Mesendoderm (in vitro differentiated cells): ENCODE measurements at regions not wholly inside any gene's neighbourhood (a gene's known extent, or its start where the extent isn't known, plus 50 kb on each side); places are given as distances from the start of the nearest gene placed in this dataset.

Source experiments
- DNase-seq: peaks from one replicate; pipeline ENCODE4 v3.0.0; 2013
- H2AK5ac ChIP-seq: 2 replicates; pipeline ENCODE4 v1.6.1; 2013; ENCODE audit warnings: low read length, inconsistent platforms
- H2BK120ac ChIP-seq: 2 replicates; pipeline ENCODE4 v1.6.1; 2013; ENCODE audit warnings: low read depth, mild to moderate bottlenecking, low read length, moderate library complexity, mixed read lengths
- H2BK15ac ChIP-seq: replicated peaks from 2 replicates; pipeline ENCODE4 v1.6.1; 2013; ENCODE audit warnings: low read depth, mild to moderate bottlenecking, moderate library complexity
- H2BK5ac ChIP-seq: 2 replicates; pipeline ENCODE4 v1.6.1; 2013; ENCODE audit warnings: low read length, inconsistent platforms
- H3K18ac ChIP-seq: 2 replicates; pipeline ENCODE4 v1.6.1; 2013; ENCODE audit warnings: mild to moderate bottlenecking, low read length, mixed read lengths
- H3K23ac ChIP-seq: one replicate; pipeline ENCODE4 v1.6.1; 2013; ENCODE audit warnings: low read length
- H3K27ac ChIP-seq: 2 replicates; pipeline ENCODE4 v1.5.1; 2013; ENCODE audit warnings: low read depth, mild to moderate bottlenecking, inconsistent platforms, low read length, moderate library complexity
- H3K27me3 ChIP-seq: 2 replicates; pipeline ENCODE4 v1.6.1; 2013; ENCODE audit warnings: low read length, control low read depth, mild to moderate bottlenecking, inconsistent platforms; ENCODE audit not compliant: insufficient read depth, poor library complexity
- H3K36me3 ChIP-seq: 2 replicates; pipeline ENCODE4 v1.6.1; 2013; ENCODE audit warnings: low read length, inconsistent platforms; ENCODE audit not compliant: control insufficient read depth, insufficient read depth
- H3K4ac ChIP-seq: one replicate; pipeline ENCODE4 v1.6.1; 2013; ENCODE audit warnings: low read depth, mild to moderate bottlenecking, low read length, moderate library complexity
- H3K4me1 ChIP-seq: 2 replicates; pipeline ENCODE4 v1.6.1; 2013; ENCODE audit warnings: low read depth, low read length, inconsistent platforms; ENCODE audit not compliant: control insufficient read depth
- H3K4me2 ChIP-seq: 2 replicates; pipeline ENCODE4 v1.6.1; 2013; ENCODE audit warnings: low read length
- H3K4me3 ChIP-seq: 2 replicates; pipeline ENCODE4 v1.5.1; 2013; ENCODE audit warnings: mild to moderate bottlenecking, low read length
- H3K56ac ChIP-seq: one replicate; pipeline ENCODE4 v1.6.1; 2013; ENCODE audit warnings: low read length
- H3K79me1 ChIP-seq: 2 replicates; pipeline ENCODE4 v1.6.1; 2013; ENCODE audit warnings: low read length, inconsistent platforms
- H3K79me2 ChIP-seq: 2 replicates; pipeline ENCODE4 v1.6.1; 2013; ENCODE audit warnings: mild to moderate bottlenecking, low read length; ENCODE audit not compliant: control insufficient read depth, insufficient read depth
- H3K9ac ChIP-seq: 2 replicates; pipeline ENCODE4 v1.6.1; 2013; ENCODE audit warnings: low read length, inconsistent platforms
- H4K5ac ChIP-seq: one replicate; pipeline ENCODE4 v1.6.1; 2013; ENCODE audit warnings: low read length
- H4K8ac ChIP-seq: one replicate; pipeline ENCODE4 v1.6.1; 2013; ENCODE audit warnings: low read depth, mild to moderate bottlenecking, control low read depth, low read length, moderate library complexity
- WGBS: extraction: QIAGEN DNeasy Blood & Tissue Kit; methylation state at CpG from one replicate; pipeline ENCODE4 v1.1.7; 2013; ENCODE audit warnings: low lambda C conversion rate, missing lambda C conversion rate; ENCODE audit not compliant: insufficient coverage; ENCODE audit errors: extremely low coverage; 5-methylcytosine and 5-hydroxymethylcytosine counted together

- Histone ChIP-seq H3K27me3 (no peaks in the 10 kb centered on the region), H4K8ac (no peak overlapping the region), H3K56ac (no peak overlapping the region), H3K27ac (no peak overlapping the region), H3K79me1 (no peaks in the 10 kb centered on the region), H2BK120ac (no peak overlapping the region), H3K18ac (no peak overlapping the region), H2AK5ac (no peak overlapping the region), H4K5ac (no peak overlapping the region), H3K4me2 (no peak overlapping the region), H3K23ac (no peak overlapping the region), H3K4me3 (no peak overlapping the region), H2BK5ac (no peak overlapping the region), H3K4me1 (peaks cover 4% of the 10 kb centered on the region), H3K9ac (no peak overlapping the region), H2BK15ac (no peak overlapping the region), H3K4ac (no peak overlapping the region), H3K79me2 (no peaks in the 10 kb centered on the region), H3K36me3 (no peaks in the 10 kb centered on the region)
- no CpG with 5 or more reads among the region's 6 CpGs for WGBS
- no peak for DNase-seq
Measured at GRCh38 chr2:41720331-41721251, 327.2 kb upstream of the PKDCC start.

GRCh38 chr2:41722668-41723369 is 325.0 kb upstream of the PKDCC start:
- WGBS: no CpG with 5 or more reads among the region's 6 CpGs

GRCh38 chr2:41723526-41723925 is 324.3 kb upstream of the PKDCC start:
- no peaks in the 10 kb centered on the region for H3K27me3 ChIP-seq
- no peak overlapping the region for H3K56ac ChIP-seq
- H3K9ac ChIP-seq: no peak overlapping the region
- no peak overlapping the region for H2AK5ac ChIP-seq
- H3K27ac ChIP-seq: no peak overlapping the region
- peak overlapping the region; percentile 64 for H2BK15ac ChIP-seq
- H2BK120ac ChIP-seq: no peak overlapping the region
- no CpG with 5 or more reads among the region's 3 CpGs for WGBS
- peaks cover 4% of the 10 kb centered on the region for H3K4me1 ChIP-seq
- H3K79me1 ChIP-seq: no peaks in the 10 kb centered on the region
- no peak overlapping the region for H3K4me3 ChIP-seq
- H3K18ac ChIP-seq: no peak overlapping the region
- H3K79me2 ChIP-seq: no peaks in the 10 kb centered on the region
- H3K36me3 ChIP-seq: no peaks in the 10 kb centered on the region
- no peak for DNase-seq
- H3K4ac ChIP-seq: no peak overlapping the region
- no peak overlapping the region for H4K8ac ChIP-seq
- no peak overlapping the region for H3K4me2 ChIP-seq
- no peak overlapping the region for H4K5ac ChIP-seq
- H3K23ac ChIP-seq: no peak overlapping the region
- no peak overlapping the region for H2BK5ac ChIP-seq

More at GRCh38 chr2:41722668-41723369, 325.0 kb upstream of the PKDCC start:
- no peaks in the 10 kb centered on the region for H3K79me1 ChIP-seq
- no peak overlapping the region for H4K8ac ChIP-seq
- H3K23ac ChIP-seq: no peak overlapping the region
- H2AK5ac ChIP-seq: peak overlapping the region; percentile 33
- no peaks in the 10 kb centered on the region for H3K36me3 ChIP-seq
- no peaks in the 10 kb centered on the region for H3K27me3 ChIP-seq
- H3K56ac ChIP-seq: peak overlapping the region; percentile 31
- H3K27ac ChIP-seq: no peak overlapping the region
- no peak overlapping the region for H2BK5ac ChIP-seq
- H3K4ac ChIP-seq: peak overlapping the region; percentile 7
- H3K4me1 ChIP-seq: peaks cover 4% of the 10 kb centered on the region
- H2BK120ac ChIP-seq: peak overlapping the region; percentile 16
- no peak for DNase-seq
- H3K4me2 ChIP-seq: no peak overlapping the region
- H3K18ac ChIP-seq: no peak overlapping the region
- no peak overlapping the region for H4K5ac ChIP-seq
- H3K9ac ChIP-seq: no peak overlapping the region
- no peak overlapping the region for H2BK15ac ChIP-seq
- no peak overlapping the region for H3K4me3 ChIP-seq
- H3K79me2 ChIP-seq: no peaks in the 10 kb centered on the region

- no peak overlapping the region for H3K4ac ChIP-seq
- peak overlapping the region; percentile 3 for H2BK5ac ChIP-seq
- no peak overlapping the region for H3K23ac ChIP-seq
- H3K79me2 ChIP-seq: no peaks in the 10 kb centered on the region
- H3K79me1 ChIP-seq: no peaks in the 10 kb centered on the region
- H3K9ac ChIP-seq: no peak overlapping the region
- DNase-seq: peak; percentile 40
- H2BK120ac ChIP-seq: peak overlapping the region; percentile 85
- H3K4me2 ChIP-seq: no peak overlapping the region
- no peak overlapping the region for H2AK5ac ChIP-seq
- H3K4me1 ChIP-seq: peaks cover 5% of the 10 kb centered on the region
- WGBS: no CpG with 5 or more reads among the region's 3 CpGs
- H4K5ac ChIP-seq: no peak overlapping the region
- no peak overlapping the region for H3K4me3 ChIP-seq
- H3K56ac ChIP-seq: peak overlapping the region; percentile 3
- peak overlapping the region; percentile 2 for H2BK15ac ChIP-seq
- no peaks in the 10 kb centered on the region for H3K27me3 ChIP-seq
- no peak overlapping the region for H3K18ac ChIP-seq
- H3K36me3 ChIP-seq: no peaks in the 10 kb centered on the region
- peak overlapping the region; percentile 2 for H3K27ac ChIP-seq
- no peak overlapping the region for H4K8ac ChIP-seq
Measured at GRCh38 chr2:41724465-41724864, 323.4 kb upstream of the PKDCC start.

- Histone ChIP-seq H2AK5ac (no peak overlapping the region), H3K18ac (no peak overlapping the region), H3K27ac (no peak overlapping the region), H3K23ac (no peak overlapping the region), H3K4me2 (no peak overlapping the region), H3K27me3 (no peaks in the 10 kb centered on the region), H3K56ac (no peak overlapping the region), H3K79me2 (no peaks in the 10 kb centered on the region), H4K5ac (no peak overlapping the region), H3K36me3 (no peaks in the 10 kb centered on the region), H2BK5ac (no peak overlapping the region), H3K4me3 (no peak overlapping the region), H3K9ac (no peak overlapping the region), H2BK120ac (no peak overlapping the region), H3K4ac (no peak overlapping the region), H4K8ac (no peak overlapping the region), H2BK15ac (no peak overlapping the region), H3K79me1 (no peaks in the 10 kb centered on the region), H3K4me1 (peaks cover 9% of the 10 kb centered on the region)
- DNase-seq: no peak
- no CpG with 5 or more reads among the region's 3 CpGs for WGBS
Measured at GRCh38 chr2:41725901-41726300, 321.9 kb upstream of the PKDCC start.
